Thymus (tissue), 11 donors: ENCODE measurements at regions not wholly inside any gene's neighbourhood (a gene's known extent, or its start where the extent isn't known, plus 50 kb on each side); places are given as distances from the start of the nearest gene placed in this dataset.
"Not testable (repeated sequence)": the region's sequence is repeated elsewhere in the genome, so short reads cannot be mapped to it uniquely, and the experiment has no call there.

Experiments used
- DNase-seq, 9 donors: peaks; one replicate each; pipeline ENCODE4 v3.0.0-alpha.2; 2013; ENCODE audit warnings: low spot score in 9 of 9, low read depth in 6 of 9, missing footprints in 1 of 9
- H3K27ac ChIP-seq, 2 donors: one replicate each; pipeline ENCODE4 v1.5.1; 2013; ENCODE audit warnings: control low read depth in 1 of 2, low read depth in 1 of 2, low read length in 1 of 2, mild to moderate bottlenecking in 1 of 2, moderate library complexity in 1 of 2
- H3K27me3 ChIP-seq, 2 donors: one replicate each; pipeline ENCODE4 v1.5.1; 2013; ENCODE audit warnings: low read length in 1 of 2; ENCODE audit not compliant: control insufficient read depth in 2 of 2, insufficient read depth in 1 of 2
- H3K36me3 ChIP-seq, 2 donors: one replicate each; pipeline ENCODE4 v1.5.1; 2013; ENCODE audit warnings: low read length in 1 of 2, mild to moderate bottlenecking in 1 of 2, moderate library complexity in 1 of 2; ENCODE audit not compliant: control insufficient read depth in 2 of 2, insufficient read depth in 2 of 2
- H3K4me1 ChIP-seq, 2 donors: one replicate each; pipeline ENCODE4 v1.5.1; 2013; ENCODE audit warnings: low read length in 2 of 2; ENCODE audit not compliant: control insufficient read depth in 2 of 2, insufficient read depth in 2 of 2
- H3K4me3 ChIP-seq, 2 donors: one replicate each; pipeline ENCODE4 v1.5.1; 2013; ENCODE audit warnings: low read length in 2 of 2, control low read depth in 1 of 2, mild to moderate bottlenecking in 1 of 2
- H3K9me3 ChIP-seq, 2 donors: one replicate each; pipeline ENCODE4 v1.5.1; 2013; ENCODE audit warnings: low read length in 1 of 2, mild to moderate bottlenecking in 1 of 2; ENCODE audit not compliant: control insufficient read depth in 2 of 2, insufficient read depth in 1 of 2
- WGBS: extraction: QIAGEN DNeasy Blood & Tissue Kit; methylation state at CpG from one replicate; pipeline ENCODE4 v1.1.7; 2013; 5-methylcytosine and 5-hydroxymethylcytosine counted together
- donor health status: healthy.

DNA sequence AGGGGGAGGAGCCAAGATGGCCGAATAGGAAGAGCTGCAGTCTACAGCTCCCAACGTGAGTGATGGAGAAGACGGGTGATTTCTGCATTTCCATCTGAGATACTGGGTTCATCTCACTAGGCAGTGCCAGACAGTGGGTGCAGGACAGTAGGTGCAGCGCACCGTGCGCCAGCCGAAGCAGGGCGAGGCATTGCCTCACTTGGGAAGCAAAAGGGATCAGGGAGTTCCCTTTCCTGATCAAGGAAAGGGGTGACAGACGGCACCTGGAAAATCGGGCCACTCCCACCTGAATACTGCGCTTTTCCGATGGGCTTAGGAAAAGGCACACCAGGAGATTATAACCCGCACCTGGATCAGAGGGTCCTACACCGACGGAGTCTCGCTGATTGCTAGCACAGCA, 121.1 kb upstream of the SESTD1 start:
- H3K36me3 ChIP-seq, H3K4me3 ChIP-seq, H3K4me1 ChIP-seq, H3K27ac ChIP-seq, DNase-seq, H3K9me3 ChIP-seq, H3K27me3 ChIP-seq: not testable (repeated sequence)
- 97% methylated on average over 16 of the region's 16 CpGs for WGBS

GRCh38 chr2:179383975-179384374, 119.3 kb upstream of the SESTD1 start:
- H3K9me3 ChIP-seq, result peaks cover 0 to 4% of the 10 kb centered on the region in 2 donors
- no peaks in the 10 kb centered on the region for H3K36me3 ChIP-seq
- H3K27ac ChIP-seq, result no peak overlapping the region
- H3K4me1 ChIP-seq, result no peaks in the 10 kb centered on the region
- no peaks in the 10 kb centered on the region for H3K27me3 ChIP-seq
- no peak for DNase-seq
- WGBS, result 91% methylated on average over 1 of the region's 1 CpG
- no peak overlapping the region for H3K4me3 ChIP-seq

DNA sequence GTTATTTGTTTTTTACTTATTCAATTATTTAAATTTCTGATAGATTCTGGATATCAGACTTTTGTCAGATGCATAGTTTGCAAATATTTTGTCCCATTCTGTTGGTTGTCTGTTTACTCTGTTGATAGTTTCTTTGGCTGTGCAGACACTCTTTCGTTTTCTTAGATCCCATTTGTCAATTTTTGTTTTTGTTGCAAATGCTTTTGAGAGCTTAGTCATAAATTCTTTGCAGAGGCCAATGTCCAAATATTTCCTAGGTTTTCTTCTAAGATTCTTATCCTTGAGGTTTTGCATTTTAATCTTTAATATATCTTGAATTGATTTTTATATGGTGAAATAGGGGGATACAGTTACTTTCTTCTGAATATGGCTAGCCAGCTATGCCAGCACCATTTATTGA, 112.7 kb upstream of the SESTD1 start:
- no peak overlapping the region for H3K4me3 ChIP-seq
- no peak overlapping the region for H3K27ac ChIP-seq
- no peaks in the 10 kb centered on the region for H3K27me3 ChIP-seq
- H3K36me3 ChIP-seq, result no peaks in the 10 kb centered on the region
- no peaks in the 10 kb centered on the region for H3K9me3 ChIP-seq
- no peaks in the 10 kb centered on the region for H3K4me1 ChIP-seq
- WGBS, result 86% methylated on average over 1 of the region's 1 CpG
- no peak for DNase-seq

DNA sequence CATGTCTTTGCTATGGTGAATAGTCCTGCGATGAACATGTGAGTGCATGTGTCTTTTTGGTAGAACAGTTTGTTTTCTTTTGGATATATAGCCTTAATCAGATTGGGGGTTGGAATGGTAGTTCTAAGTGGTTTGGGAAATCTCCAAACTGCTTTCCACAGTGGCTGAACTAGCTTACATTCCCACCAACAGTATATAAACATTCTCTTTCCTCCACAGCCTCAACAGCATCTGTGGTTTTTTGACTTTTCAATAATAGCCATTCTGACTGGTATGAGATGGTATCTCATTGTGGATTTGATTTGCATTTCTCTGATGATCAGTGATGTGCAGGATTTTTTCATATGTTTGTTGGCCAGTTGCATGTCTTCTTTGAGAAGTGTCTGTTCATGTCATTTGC, 112.2 kb upstream of the SESTD1 start:
- H3K27me3 ChIP-seq, result no peaks in the 10 kb centered on the region
- no peaks in the 10 kb centered on the region for H3K4me1 ChIP-seq
- no peak overlapping the region for H3K27ac ChIP-seq
- H3K9me3 ChIP-seq, result no peaks in the 10 kb centered on the region
- DNase-seq, result no peak
- H3K4me3 ChIP-seq, result no peak overlapping the region
- WGBS, result 98% methylated on average over 1 of the region's 1 CpG
- no peaks in the 10 kb centered on the region for H3K36me3 ChIP-seq

GRCh38 chr2:179373816-179374215, 109.2 kb upstream of the SESTD1 start:
- WGBS, result 95% methylated on average over 4 of the region's 4 CpGs
- Histone ChIP-seq H3K9me3 (no peaks in the 10 kb centered on the region), H3K27ac (no peak overlapping the region), H3K4me3 (no peak overlapping the region), H3K4me1 (no peaks in the 10 kb centered on the region), H3K36me3 (no peaks in the 10 kb centered on the region), H3K27me3 (no peaks in the 10 kb centered on the region)
- DNase-seq, result no peak

DNA sequence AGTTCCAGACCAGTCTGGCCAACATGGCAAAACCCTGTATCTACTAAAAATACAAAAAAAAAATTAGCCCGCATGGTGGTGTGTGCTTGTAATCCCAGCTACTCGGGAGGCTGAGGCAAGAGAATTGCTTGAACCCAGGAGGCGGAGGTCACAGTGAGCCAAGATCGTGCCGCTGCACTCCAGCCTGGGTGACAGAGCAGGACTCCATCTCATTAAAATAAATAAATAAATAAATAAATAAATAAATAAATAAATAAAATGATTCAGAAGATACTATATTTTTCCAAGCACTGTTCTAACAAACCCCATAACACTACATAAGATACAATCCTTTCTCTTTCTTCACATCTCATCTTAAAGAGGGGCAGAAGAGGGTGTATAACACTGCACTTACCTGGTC, 100.9 kb upstream of the SESTD1 start:
- H3K4me3 ChIP-seq, H3K27me3 ChIP-seq, H3K4me1 ChIP-seq, H3K36me3 ChIP-seq, H3K27ac ChIP-seq, H3K9me3 ChIP-seq, DNase-seq: not testable (repeated sequence)
- over 99% methylated on average over 5 of the region's 5 CpGs for WGBS

DNA sequence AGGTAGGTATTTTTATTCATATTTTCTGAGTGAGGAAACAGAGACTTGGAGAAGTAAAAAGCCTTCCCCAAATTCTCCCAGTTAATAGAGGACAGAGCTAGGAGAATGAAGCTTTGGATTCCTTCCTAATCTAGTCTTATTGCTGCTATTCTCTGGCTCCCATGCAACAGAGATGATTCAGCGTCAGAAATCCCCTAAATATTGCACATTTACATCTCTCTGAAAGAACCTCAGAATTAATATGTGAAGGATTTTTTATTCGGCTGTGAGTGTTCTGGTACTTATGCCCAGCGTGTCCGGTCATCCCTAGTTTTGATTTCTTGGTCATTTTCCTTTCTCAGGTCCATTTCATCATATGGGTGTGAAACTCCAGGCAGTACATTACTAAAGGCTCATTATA, 91.2 kb upstream of the SESTD1 start:
- Histone ChIP-seq H3K27me3 (no peaks in the 10 kb centered on the region), H3K4me3 (no peak overlapping the region), H3K27ac (no peak overlapping the region), H3K36me3 (no peaks in the 10 kb centered on the region), H3K9me3 (no peaks in the 10 kb centered on the region), H3K4me1 (no peaks in the 10 kb centered on the region)
- no peak for DNase-seq
- 96% methylated on average over 4 of the region's 4 CpGs for WGBS

GRCh38 chr2:179354739-179355537, 90.3 kb upstream of the SESTD1 start:
- Histone ChIP-seq H3K27me3 (no peaks in the 10 kb centered on the region), H3K9me3 (no peaks in the 10 kb centered on the region), H3K36me3 (no peaks in the 10 kb centered on the region), H3K4me3 (no peak overlapping the region), H3K4me1 (no peaks in the 10 kb centered on the region), H3K27ac (no peak overlapping the region)
- no peak for DNase-seq
- 90% methylated on average over 1 of the region's 1 CpG for WGBS

DNA sequence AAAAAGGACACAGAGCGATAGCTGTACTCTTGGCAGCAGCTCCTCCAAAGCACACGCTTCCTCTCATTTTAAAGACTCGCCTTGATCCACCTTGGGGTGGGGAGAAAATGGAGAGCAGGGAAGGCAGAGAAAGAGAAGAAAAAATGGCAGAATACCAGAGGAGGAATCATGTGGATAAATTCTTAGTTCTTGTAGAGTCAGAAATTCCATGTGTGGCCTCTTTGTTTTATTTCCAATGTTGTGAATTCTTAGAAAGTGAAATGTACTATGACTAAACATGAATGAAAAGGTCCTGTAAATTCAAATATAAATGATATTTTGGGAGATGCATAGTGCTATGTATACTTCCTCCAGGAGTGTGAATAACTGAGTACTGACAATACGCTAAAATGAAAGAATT, 89.7 kb upstream of the SESTD1 start:
- Histone ChIP-seq H3K9me3 (no peaks in the 10 kb centered on the region), H3K4me3 (no peak overlapping the region), H3K27ac (no peak overlapping the region), H3K4me1 (no peaks in the 10 kb centered on the region), H3K27me3 (no peaks in the 10 kb centered on the region), H3K36me3 (no peaks in the 10 kb centered on the region)
- DNase-seq, result no peak
- WGBS, result 99% methylated on average over 4 of the region's 4 CpGs
